ENCODE measurements at regions not wholly inside any gene's neighbourhood (a gene's known extent, or its start where the extent isn't known, plus 50 kb on each side); places are given as distances from the start of the nearest gene placed in this dataset.
A peak's percentile ranks its signal among the peaks of the same experiment; 100 is the strongest.

GRCh38 chr3:174438501-174439145, 420.5 kb upstream of the NAALADL2 start:
- Histone ChIP-seq H3K4me3 (no peak overlapping the region), H3K27ac (peak overlapping the region in 1 of 2 donors; percentile 99)
- TF ChIP-seq CTCF (IDR thresholded peaks at IDR 0.05): no peak
- DNase-seq (ENCODE audit: low spot score): no peak

- Histone ChIP-seq H3K27ac (peak overlapping the region; percentile 97 to 99), H3K4me3 (peak overlapping the region; percentile 94)
- DNase-seq (ENCODE audit: low spot score): no peak
- TF ChIP-seq CTCF (IDR thresholded peaks at IDR 0.05): no peak
These were observed 419.5 kb upstream of the NAALADL2 start for GRCh38 chr3:174439331-174440252.

GRCh38 chr3:174440253-174440701, 418.9 kb upstream of the NAALADL2 start:
- Histone ChIP-seq H3K27ac (peak overlapping the region; percentile 97 to 99), H3K4me3 (peak overlapping the region; percentile 94)
- no peak for TF ChIP-seq CTCF (IDR thresholded peaks at IDR 0.05)
- no peak for DNase-seq (ENCODE audit: low spot score)

- peak; percentile 92 for DNase-seq (ENCODE audit: low spot score)
- no peak for TF ChIP-seq CTCF (IDR thresholded peaks at IDR 0.05)
- peak overlapping the region; percentile 97 to 99 for H3K27ac ChIP-seq
- peak overlapping the region; percentile 94 for H3K4me3 ChIP-seq
These were observed 418.2 kb upstream of the NAALADL2 start for GRCh38 chr3:174440741-174441587.

- peak overlapping the region; percentile 94 for H3K4me3 ChIP-seq
- TF ChIP-seq CTCF (IDR thresholded peaks at IDR 0.05): no peak
- H3K27ac ChIP-seq: peak overlapping the region; percentile 97 to 99
- no peak for DNase-seq (ENCODE audit: low spot score)
These were observed 417.4 kb upstream of the NAALADL2 start for GRCh38 chr3:174441588-174442301.

- Histone ChIP-seq H3K27ac (no peak overlapping the region), H3K4me3 (peak overlapping the region; percentile 94)
- no peak for DNase-seq (ENCODE audit: low spot score)
- no peak for TF ChIP-seq CTCF (IDR thresholded peaks at IDR 0.05)
These were observed 416.8 kb upstream of the NAALADL2 start for GRCh38 chr3:174442302-174442682.

Measured in coronary artery (tissue), 2 donors.